ENCODE measurements at regions not wholly inside any gene's neighbourhood (a gene's known extent, or its start where the extent isn't known, plus 50 kb on each side); places are given as distances from the start of the nearest gene placed in this dataset.

DNA sequence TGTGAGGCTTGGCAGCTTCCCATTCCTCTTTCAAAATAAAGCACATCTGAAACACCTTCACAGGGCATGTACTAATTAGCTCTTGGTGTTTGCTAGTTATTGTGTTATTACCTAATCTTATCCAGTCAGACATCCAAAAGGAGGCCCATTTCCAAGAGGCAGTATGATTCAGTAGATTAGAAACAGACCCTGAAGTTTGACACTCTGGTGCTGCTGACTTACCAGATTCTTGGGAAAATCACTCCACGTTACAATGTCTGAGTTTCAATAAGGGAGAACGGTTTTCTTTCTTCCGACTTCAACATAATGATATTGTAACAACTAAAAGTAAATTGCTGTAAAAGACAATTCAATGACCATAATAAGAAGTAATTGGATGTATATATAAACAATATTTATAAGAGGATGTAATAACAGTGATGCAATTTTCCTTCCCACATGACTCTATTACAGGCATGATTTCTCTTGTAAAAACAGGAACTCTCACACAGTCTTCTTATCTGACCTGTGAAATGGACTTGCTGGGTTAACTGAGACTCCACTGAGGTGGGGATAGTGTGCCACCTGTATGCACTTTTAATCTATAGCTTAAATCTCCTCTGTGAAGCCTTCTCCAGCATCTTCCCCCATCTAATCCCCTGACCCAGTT, 181.3 kb upstream of the ELL2 start:
- Histone ChIP-seq H3K4me3 (ENCODE audit: low read depth, low read length) (no peak overlapping the region), H3K36me3 (ENCODE audit: insufficient read depth) (no peaks in the 10 kb centered on the region), H3K27ac (ENCODE audit: low read depth) (no peak overlapping the region), H3K4me1 (ENCODE audit: insufficient read depth) (no peaks in the 10 kb centered on the region)
- no peak for DNase-seq (ENCODE audit: extremely low spot score)
- WGBS: 71% methylated on average over 3 of the region's 3 CpGs

DNA sequence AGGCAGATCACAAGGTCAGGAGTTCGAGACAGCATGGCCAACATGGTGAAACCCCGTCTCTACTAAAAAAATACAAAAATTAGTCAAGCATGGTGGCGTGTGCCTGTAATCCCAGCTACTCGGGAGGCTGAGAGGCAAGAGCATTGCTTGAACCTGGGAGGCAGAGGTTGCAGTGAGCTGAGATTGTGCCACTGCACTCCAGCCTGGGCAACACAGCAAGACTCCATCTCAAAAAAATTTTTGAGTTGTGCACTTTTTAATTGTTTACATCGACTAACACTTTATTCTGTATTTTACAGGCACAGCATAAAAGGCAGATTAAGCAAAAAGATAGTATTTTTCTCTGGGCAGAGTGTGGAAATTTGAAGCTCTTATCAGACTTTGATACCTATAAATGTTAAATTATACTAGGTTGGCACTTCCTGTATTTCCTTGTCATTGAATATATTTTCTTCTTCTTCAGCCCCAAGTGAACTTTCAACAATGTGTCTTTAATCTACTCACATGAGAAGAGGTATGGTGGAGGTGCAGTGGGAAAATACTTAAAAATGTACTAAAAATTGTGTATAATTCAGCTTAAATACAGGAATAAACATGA, 180.6 kb upstream of the ELL2 start:
- no peak for DNase-seq (ENCODE audit: extremely low spot score)
- WGBS: 91% methylated on average over 5 of the region's 5 CpGs
- no peak overlapping the region for H3K4me3 ChIP-seq (ENCODE audit: low read depth, low read length)
- H3K36me3 ChIP-seq (ENCODE audit: insufficient read depth): no peaks in the 10 kb centered on the region
- no peak overlapping the region for H3K27ac ChIP-seq (ENCODE audit: low read depth)
- H3K4me1 ChIP-seq (ENCODE audit: insufficient read depth): no peaks in the 10 kb centered on the region

DNA sequence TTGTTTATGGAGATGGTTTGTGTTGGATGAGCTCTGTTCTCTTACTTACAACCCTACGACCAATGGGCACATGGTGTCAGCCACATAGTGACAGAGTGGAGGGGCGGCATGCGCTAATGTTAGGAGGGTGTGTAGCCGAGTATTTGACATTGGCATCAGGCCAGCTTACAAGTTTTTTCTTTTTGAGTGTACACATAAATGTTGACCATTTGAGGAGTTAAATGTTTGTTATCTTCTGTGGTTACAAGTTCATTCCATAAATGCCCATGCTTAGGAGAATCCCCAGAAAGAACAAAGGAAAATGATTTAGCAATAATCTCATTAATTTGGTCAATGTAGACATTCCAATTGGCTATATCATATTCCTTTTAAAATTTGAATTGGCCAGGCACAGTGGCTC, 180.1 kb upstream of the ELL2 start:
- Histone ChIP-seq H3K4me3 (ENCODE audit: low read depth, low read length) (no peak overlapping the region), H3K36me3 (ENCODE audit: insufficient read depth) (no peaks in the 10 kb centered on the region), H3K4me1 (ENCODE audit: insufficient read depth) (no peaks in the 10 kb centered on the region), H3K27ac (ENCODE audit: low read depth) (no peak overlapping the region)
- DNase-seq (ENCODE audit: extremely low spot score): no peak
- 24% methylated on average over 4 of the region's 4 CpGs for WGBS

DNA sequence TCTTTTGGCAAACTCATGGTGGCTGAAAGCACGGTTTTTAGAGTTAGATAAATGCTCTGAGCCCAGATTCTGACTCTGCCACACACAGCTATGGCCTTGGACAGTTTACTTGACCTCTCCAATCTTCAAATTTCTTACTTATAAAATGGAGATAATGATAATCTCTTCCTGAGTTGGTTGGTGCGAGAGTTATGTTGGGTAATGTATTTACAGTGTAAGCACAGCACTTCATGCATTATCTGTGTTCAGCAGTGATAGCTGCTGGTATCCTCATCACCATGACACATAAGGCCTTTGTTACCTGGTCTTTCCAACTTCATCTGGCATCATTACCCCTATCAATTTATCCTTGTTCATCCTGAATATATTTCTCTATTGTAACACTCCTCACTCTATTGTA, 178.8 kb upstream of the ELL2 start:
- whole genome bisulfite sequencing: 70% methylated on average over 2 of the region's 2 CpGs
- H3K4me3 ChIP-seq (ENCODE audit: low read depth, low read length): no peak overlapping the region
- no peaks in the 10 kb centered on the region for H3K4me1 ChIP-seq (ENCODE audit: insufficient read depth)
- no peaks in the 10 kb centered on the region for H3K36me3 ChIP-seq (ENCODE audit: insufficient read depth)
- no peak overlapping the region for H3K27ac ChIP-seq (ENCODE audit: low read depth)
- DNase-seq (ENCODE audit: extremely low spot score): no peak

DNA sequence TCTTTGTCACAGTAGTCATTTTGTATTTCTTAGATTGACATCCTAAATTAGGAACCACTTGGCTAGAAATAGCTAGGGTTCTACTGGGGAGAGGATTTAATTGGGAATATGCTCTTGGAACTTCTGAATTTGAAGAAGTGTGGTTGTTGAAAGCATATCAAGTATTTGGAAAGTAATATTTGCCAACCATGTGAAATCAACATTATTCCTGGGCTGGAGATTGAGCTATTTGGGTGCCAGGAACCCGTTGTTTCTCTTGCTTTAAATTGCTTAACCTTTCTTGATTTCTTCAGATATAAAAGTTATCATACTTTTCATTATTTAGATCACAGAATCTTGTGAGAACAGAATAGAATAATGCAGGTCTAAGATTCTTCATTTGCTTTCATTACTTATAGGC, 178.4 kb upstream of the ELL2 start:
- no peak for DNase-seq (ENCODE audit: extremely low spot score)
- no peaks in the 10 kb centered on the region for H3K4me1 ChIP-seq (ENCODE audit: insufficient read depth)
- H3K36me3 ChIP-seq (ENCODE audit: insufficient read depth): no peaks in the 10 kb centered on the region
- no peak overlapping the region for H3K4me3 ChIP-seq (ENCODE audit: low read depth, low read length)
- H3K27ac ChIP-seq (ENCODE audit: low read depth): no peak overlapping the region
- 74% methylated on average over 1 of the region's 1 CpG for WGBS

DNA sequence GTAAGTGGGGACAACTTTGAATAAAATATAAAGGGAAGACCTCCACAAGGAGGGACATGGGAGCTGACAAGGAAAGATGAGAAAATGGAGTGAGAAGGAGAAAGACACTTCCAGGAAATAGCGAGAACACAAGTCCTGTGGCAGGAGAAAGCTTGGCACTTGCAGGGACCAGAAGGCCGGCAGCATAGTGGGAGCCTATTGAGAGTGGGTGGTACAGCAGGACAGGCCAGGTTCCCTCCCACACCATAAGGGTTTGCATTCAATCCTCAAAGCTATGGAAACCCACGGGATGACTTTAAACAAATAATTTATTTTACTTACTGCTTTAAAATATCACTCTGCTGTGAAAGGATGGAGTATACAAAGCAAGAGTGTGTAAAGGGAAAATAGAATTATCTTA, 173.2 kb upstream of the ELL2 start:
- 84% methylated on average over 3 of the region's 3 CpGs for WGBS
- Histone ChIP-seq H3K4me3 (ENCODE audit: low read depth, low read length) (no peak overlapping the region), H3K27ac (ENCODE audit: low read depth) (no peak overlapping the region), H3K4me1 (ENCODE audit: insufficient read depth) (no peaks in the 10 kb centered on the region), H3K36me3 (ENCODE audit: insufficient read depth) (no peaks in the 10 kb centered on the region)
- DNase-seq (ENCODE audit: extremely low spot score): no peak

DNA sequence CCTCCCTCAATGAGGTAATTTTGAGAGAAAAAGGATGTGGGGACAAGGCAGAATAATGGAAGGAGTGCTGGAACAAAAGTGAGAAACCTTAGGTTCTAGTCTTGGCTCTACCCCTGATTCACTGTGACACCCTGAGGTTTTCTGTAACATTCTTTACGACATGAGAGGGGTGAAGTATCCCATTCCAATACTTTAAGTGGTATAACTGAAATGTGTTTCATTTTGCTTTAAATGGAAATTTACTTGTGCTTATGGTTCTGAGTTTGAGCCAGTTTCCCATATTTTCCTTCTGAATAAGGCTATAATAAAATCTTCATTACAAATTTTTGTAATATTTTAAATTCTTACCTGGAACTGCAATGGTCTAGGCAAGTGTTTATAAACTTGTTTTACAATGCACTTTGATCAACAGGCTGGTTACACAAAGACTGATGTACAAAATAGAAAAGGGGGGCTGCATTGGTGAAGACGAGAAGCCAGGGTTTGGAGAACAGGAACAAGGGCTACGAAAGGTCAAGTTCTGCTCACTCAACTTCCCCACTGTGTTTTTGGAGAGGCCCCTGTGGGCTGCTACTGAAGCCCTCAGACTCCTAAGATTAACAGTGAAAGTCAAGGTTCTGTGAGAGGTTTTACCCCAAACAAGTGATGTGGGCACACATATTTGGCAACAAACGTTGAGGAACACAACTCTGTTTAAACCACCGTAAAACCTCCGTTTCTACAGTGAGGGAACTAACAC, 171.9 kb upstream of the ELL2 start:
- no peaks in the 10 kb centered on the region for H3K4me1 ChIP-seq (ENCODE audit: insufficient read depth)
- 85% methylated on average over 6 of the region's 6 CpGs for WGBS
- H3K36me3 ChIP-seq (ENCODE audit: insufficient read depth): no peaks in the 10 kb centered on the region
- DNase-seq (ENCODE audit: extremely low spot score): no peak
- H3K4me3 ChIP-seq (ENCODE audit: low read depth, low read length): no peak overlapping the region
- no peak overlapping the region for H3K27ac ChIP-seq (ENCODE audit: low read depth)

DNA sequence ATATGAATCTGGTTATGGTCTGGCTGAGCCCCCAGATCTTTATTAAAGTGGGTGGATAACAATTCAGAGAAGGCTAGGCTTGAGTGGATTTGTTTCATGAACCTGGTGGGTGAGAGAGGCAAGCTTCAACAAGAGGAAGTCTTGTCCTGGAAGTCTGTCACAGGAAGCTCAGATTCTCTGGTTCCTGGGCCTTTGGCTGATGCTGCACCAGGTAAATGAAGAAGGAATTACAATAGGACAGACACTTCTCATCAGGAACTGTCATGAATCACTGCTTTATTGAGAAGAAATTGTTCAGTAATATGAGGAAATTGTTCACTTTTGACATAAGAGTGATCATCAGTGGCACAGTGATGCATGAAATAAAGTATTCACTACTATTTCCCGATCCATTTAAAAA, 167.6 kb upstream of the ELL2 start:
- H3K36me3 ChIP-seq (ENCODE audit: insufficient read depth): no peaks in the 10 kb centered on the region
- no peaks in the 10 kb centered on the region for H3K4me1 ChIP-seq (ENCODE audit: insufficient read depth)
- DNase-seq (ENCODE audit: extremely low spot score): no peak
- H3K4me3 ChIP-seq (ENCODE audit: low read depth, low read length): no peak overlapping the region
- WGBS: 96% methylated on average over 1 of the region's 1 CpG
- H3K27ac ChIP-seq (ENCODE audit: low read depth): no peak overlapping the region

DNA sequence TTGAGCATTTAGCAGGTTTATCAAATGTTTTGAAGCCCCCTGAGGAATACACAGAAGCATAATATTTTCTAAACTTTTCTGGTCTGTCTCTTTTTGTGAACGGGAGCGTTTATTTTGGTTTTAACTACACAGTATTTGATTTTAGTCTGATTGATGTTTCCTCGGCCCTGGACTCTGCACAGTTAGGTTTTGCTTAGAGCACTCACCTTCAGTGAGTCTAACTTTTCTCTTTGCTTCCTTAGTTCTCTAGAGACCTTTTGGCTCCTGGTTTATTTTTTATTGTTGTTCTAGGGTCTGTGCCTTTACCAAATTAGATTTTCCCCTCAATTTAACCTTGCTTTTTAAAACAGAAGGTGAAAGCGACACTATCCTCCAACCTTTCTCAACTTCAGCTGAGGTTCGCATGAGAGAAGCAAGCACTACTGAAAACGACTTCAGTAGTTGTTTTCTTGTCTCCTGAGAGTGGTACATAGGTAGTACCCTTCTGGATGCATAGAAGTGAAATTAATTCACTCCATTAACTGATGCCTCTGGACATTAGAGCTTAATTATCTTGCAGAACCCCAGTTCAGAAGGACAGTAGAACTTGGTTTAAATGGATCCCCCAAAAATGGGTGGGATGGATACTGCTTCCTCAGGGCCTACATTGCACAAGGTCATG, 166.7 kb upstream of the ELL2 start:
- Histone ChIP-seq H3K27ac (ENCODE audit: low read depth) (no peak overlapping the region), H3K36me3 (ENCODE audit: insufficient read depth) (no peaks in the 10 kb centered on the region), H3K4me3 (ENCODE audit: low read depth, low read length) (no peak overlapping the region), H3K4me1 (ENCODE audit: insufficient read depth) (no peaks in the 10 kb centered on the region)
- DNase-seq (ENCODE audit: extremely low spot score): no peak
- 89% methylated on average over 6 of the region's 6 CpGs for WGBS

DNA sequence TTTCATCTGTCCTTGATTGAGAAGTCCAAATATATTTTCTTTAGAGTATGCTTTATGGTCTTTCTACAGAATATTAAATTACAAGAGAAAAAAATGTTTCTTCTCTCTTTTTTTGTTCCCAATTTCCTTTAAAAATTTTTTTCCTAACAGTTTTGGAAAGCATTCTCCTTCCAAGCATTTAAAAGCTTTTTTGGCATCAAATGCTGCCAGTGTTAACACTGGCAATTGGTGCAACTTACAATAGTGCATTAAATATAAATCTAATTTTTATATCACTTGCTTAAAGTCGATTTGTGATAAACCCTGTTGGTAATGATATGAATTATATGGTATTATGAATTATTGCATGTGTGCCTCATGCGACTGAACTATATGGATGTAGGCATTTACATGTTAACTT, 165.9 kb upstream of the ELL2 start:
- H3K4me1 ChIP-seq (ENCODE audit: insufficient read depth): no peaks in the 10 kb centered on the region
- no peaks in the 10 kb centered on the region for H3K36me3 ChIP-seq (ENCODE audit: insufficient read depth)
- no peak for DNase-seq (ENCODE audit: extremely low spot score)
- no peak overlapping the region for H3K4me3 ChIP-seq (ENCODE audit: low read depth, low read length)
- 62% methylated on average over 2 of the region's 2 CpGs for WGBS
- no peak overlapping the region for H3K27ac ChIP-seq (ENCODE audit: low read depth)

DNA sequence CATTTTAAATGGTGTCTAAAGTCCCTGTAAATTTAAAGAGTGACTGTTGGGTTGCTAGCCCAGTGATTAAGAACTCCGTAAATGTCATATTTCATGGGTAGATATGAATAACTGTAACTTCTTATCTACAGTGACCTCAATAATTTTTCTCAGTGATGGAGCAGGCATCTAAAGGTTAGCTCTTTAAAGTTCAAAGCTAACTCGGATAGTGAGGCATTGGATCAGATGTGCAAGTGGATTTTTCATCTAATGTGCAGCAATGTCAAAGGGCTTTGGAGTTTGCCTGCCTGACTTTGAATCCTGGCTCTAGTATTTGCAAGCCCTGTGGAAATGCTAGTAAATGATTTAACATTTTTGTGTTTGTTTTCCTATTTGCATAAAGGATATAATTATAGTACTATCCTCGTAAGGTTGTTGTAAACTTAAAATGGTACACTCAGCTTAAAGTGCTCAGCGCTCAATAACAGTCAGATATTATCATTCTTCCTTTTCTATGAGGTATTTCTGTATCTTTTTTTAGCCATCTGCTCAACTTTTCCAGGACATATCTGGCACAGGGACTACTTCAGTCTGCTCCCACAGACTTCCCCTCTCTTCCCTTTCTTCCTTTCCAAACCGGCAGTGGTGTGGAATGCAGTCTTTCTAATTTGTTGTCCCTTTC, 163.7 kb upstream of the ELL2 start:
- Histone ChIP-seq H3K36me3 (ENCODE audit: insufficient read depth) (no peaks in the 10 kb centered on the region), H3K4me1 (ENCODE audit: insufficient read depth) (no peaks in the 10 kb centered on the region), H3K4me3 (ENCODE audit: low read depth, low read length) (no peak overlapping the region), H3K27ac (ENCODE audit: low read depth) (no peak overlapping the region)
- no peak for DNase-seq (ENCODE audit: extremely low spot score)
- 27% methylated on average over 5 of the region's 5 CpGs for WGBS

DNA sequence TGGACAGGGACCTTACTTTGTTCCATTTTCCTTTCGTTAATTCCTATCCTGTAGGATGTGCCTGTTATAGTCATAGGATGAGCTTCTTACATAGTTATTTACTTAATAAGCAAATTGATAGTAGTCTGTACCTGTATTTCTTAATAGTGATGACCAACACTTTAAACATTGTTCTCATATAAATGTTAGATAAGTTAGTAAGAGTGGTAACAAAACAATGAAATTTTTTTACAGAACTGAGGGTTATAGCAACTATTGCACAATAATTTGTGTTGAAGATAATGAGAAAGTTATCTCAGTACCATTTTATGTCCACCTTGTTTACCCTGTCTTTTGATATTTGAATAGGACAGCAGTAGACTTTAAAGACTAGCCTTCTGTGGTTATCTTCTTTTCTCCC, 162.9 kb upstream of the ELL2 start:
- H3K4me1 ChIP-seq (ENCODE audit: insufficient read depth): no peaks in the 10 kb centered on the region
- H3K27ac ChIP-seq (ENCODE audit: low read depth): no peak overlapping the region
- WGBS: 91% methylated on average over 1 of the region's 1 CpG
- no peaks in the 10 kb centered on the region for H3K36me3 ChIP-seq (ENCODE audit: insufficient read depth)
- DNase-seq (ENCODE audit: extremely low spot score): no peak
- H3K4me3 ChIP-seq (ENCODE audit: low read depth, low read length): no peak overlapping the region

DNA sequence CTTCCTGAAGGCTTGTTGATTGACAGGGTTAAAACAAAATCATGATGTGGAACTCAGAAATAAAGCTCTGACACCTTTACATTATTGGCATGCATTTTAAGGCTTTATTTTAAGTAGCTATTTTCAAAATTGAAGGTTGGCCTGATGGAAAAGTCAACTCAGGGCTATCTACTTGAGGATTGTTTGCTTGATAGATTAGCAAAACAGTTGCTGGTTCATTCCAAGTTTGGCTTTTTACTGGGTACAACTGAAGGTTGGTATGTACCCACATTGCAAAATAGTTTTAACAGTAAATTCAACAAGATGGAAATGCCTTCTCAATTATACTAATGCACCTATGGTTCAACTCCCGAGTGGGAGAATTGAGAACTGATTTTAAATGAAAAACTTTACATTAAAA, 161.8 kb upstream of the ELL2 start:
- Histone ChIP-seq H3K27ac (ENCODE audit: low read depth) (no peak overlapping the region), H3K36me3 (ENCODE audit: insufficient read depth) (no peaks in the 10 kb centered on the region), H3K4me3 (ENCODE audit: low read depth, low read length) (no peak overlapping the region), H3K4me1 (ENCODE audit: insufficient read depth) (no peaks in the 10 kb centered on the region)
- WGBS: 97% methylated on average over 1 of the region's 1 CpG
- no peak for DNase-seq (ENCODE audit: extremely low spot score)

Data from urinary bladder (tissue), 3 donors.